ENCODE measurements at regions not wholly inside any gene's neighbourhood (a gene's known extent, or its start where the extent isn't known, plus 50 kb on each side); places are given as distances from the start of the nearest gene placed in this dataset.

- TF ChIP-seq, protein P1, sequence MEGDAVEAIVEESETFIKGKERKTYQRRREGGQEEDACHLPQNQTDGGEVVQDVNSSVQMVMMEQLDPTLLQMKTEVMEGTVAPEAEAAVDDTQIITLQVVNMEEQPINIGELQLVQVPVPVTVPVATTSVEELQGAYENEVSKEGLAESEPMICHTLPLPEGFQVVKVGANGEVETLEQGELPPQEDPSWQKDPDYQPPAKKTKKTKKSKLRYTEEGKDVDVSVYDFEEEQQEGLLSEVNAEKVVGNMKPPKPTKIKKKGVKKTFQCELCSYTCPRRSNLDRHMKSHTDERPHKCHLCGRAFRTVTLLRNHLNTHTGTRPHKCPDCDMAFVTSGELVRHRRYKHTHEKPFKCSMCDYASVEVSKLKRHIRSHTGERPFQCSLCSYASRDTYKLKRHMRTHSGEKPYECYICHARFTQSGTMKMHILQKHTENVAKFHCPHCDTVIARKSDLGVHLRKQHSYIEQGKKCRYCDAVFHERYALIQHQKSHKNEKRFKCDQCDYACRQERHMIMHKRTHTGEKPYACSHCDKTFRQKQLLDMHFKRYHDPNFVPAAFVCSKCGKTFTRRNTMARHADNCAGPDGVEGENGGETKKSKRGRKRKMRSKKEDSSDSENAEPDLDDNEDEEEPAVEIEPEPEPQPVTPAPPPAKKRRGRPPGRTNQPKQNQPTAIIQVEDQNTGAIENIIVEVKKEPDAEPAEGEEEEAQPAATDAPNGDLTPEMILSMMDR (IDR thresholded peaks at IDR 0.05; ENCODE audit: low read length): no peak
- TF ChIP-seq EZH2phosphoT487 (IDR thresholded peaks at IDR 0.05; ENCODE audit: low read length) (no peak), EZH2 (optimal IDR thresholded peaks at IDR 0.05; ENCODE audit: low read depth, low read length) (no peak)
These were observed 179.3 kb upstream of the RIMS1 start for GRCh38 chr6:71707059-71707458.

Data from MM.1S (cell line).